H1 (cell line): ENCODE measurements at regions not wholly inside any gene's neighbourhood (a gene's known extent, or its start where the extent isn't known, plus 50 kb on each side); places are given as distances from the start of the nearest gene placed in this dataset.

Source experiments
- ASH2L ChIP-seq: fragments of 200-600, 300-600 bp; sonication (generic); IDR thresholded peaks from one replicate; pipeline ENCODE4 v1.7.1; 2017; ENCODE audit warnings: low read length
- FOSL1 ChIP-seq: IDR thresholded peaks from 2 replicates; pipeline ENCODE4 v1.6.1; 2011; ENCODE audit warnings: mild to moderate bottlenecking, low read depth, low read length, moderate library complexity; ENCODE audit not compliant: insufficient read depth
- HDAC6 ChIP-seq: IDR thresholded peaks from one replicate; pipeline ENCODE4 v1.7.1; 2012; ENCODE audit warnings: low read depth, mild to moderate bottlenecking, inconsistent platforms, low read length, moderate library complexity
- JUN ChIP-seq: IDR thresholded peaks from 2 replicates; pipeline ENCODE4 v1.6.1; 2011; ENCODE audit warnings: low read depth, mild to moderate bottlenecking, improper control_type of control experiment, low read length
- KDM1A ChIP-seq: fragments of 200-600, 300-600 bp; sonication (generic); IDR thresholded peaks from 2 replicates; pipeline ENCODE4 v1.7.1; 2016; ENCODE audit warnings: mild to moderate bottlenecking, low read length, borderline replicate concordance
- TEAD4 ChIP-seq: IDR thresholded peaks from 2 replicates; pipeline ENCODE4 v1.6.1; 2012; ENCODE audit warnings: low read depth, low read length, inconsistent platforms, mixed read lengths

DNA sequence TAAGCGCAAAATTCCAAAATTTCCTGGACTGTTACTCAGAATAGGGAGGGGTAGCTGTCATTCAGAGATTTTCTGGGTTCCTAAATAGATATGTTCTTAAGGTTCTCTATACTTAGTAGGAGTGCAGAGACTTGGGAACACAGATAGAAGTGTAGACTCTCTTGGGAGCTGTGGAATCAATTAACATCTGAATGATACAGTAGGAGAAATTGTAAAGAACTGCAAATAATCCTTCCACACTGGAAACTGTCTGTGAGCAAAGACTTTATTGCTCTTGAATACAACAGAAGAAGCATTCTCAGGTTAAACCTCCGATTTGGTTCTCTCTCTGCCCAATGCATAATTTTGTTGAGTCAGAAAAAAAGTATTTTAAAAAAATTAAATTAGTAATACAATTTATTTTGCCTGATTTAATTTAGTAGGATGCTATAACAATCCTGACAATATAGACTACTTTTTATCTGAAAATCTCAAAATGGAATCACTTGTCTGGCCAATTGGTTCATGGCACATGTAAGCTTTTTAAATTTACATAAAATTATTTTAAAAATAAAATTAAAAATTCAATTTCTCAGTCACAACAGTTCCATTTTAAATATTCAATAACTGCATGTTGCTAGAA, 1754.3 kb downstream of the PLA2G4A start (continued):
- no peak for TF ChIP-seq KDM1A
- TF ChIP-seq JUN, result no peak
- no peak for TF ChIP-seq TEAD4
- no peak for TF ChIP-seq HDAC6
- TF ChIP-seq ASH2L, result no peak
- no peak for TF ChIP-seq FOSL1
- TF ChIP-seq, all 59 proteins: peak for 0
